Calu3 (cell line): ENCODE measurements at regions not wholly inside any gene's neighbourhood (a gene's known extent, or its start where the extent isn't known, plus 50 kb on each side); places are given as distances from the start of the nearest gene placed in this dataset.

Experiments used
- BruUV-seq: library from RNA; stranded (reverse); fragments of 400-500 nt; replicated peaks from 2 replicates; lab custom pipeline; 2021; lab: Mats Ljungman, UMichigan
- CTCF ChIA-PET: fragments of 300-600 bp; sonication (Branson Sonifier 250); formaldehyde crosslinking; loops from one replicate; lab custom pipeline; 2022; ENCODE audit warnings: antibody characterized with exemption; lab: Charles Lee
- DNase-seq: peaks from one replicate; pipeline ENCODE4 v3.0.0; 2022
- H3K27ac Mint-ChIP-seq: one replicate; pipeline ENCODE4 v1.8.0; 2022; ENCODE audit warnings: mixed read lengths; ENCODE audit not compliant: unreplicated experiment
- H3K27me3 Mint-ChIP-seq: one replicate; pipeline ENCODE4 v1.8.0; 2022; ENCODE audit warnings: mixed read lengths; ENCODE audit not compliant: unreplicated experiment
- H3K36me3 Mint-ChIP-seq: one replicate; pipeline ENCODE4 v1.8.0; 2022; ENCODE audit warnings: mild to moderate bottlenecking, moderate library complexity, mixed read lengths; ENCODE audit not compliant: insufficient read depth, unreplicated experiment
- H3K4me1 Mint-ChIP-seq: one replicate; pipeline ENCODE4 v1.8.0; 2022; ENCODE audit warnings: mild to moderate bottlenecking, low read depth, mixed read lengths; ENCODE audit not compliant: unreplicated experiment
- H3K4me3 Mint-ChIP-seq: one replicate; pipeline ENCODE4 v1.8.0; 2022; ENCODE audit warnings: mild to moderate bottlenecking, low read depth, moderate library complexity, mixed read lengths; ENCODE audit not compliant: unreplicated experiment
- H3K9me3 Mint-ChIP-seq: one replicate; pipeline ENCODE4 v1.8.0; 2022; ENCODE audit warnings: low read depth, mixed read lengths; ENCODE audit not compliant: unreplicated experiment
- intact Hi-C: fragments of 100-400 bp; cut with micrococcal nuclease; formaldehyde crosslinking; loops from one replicate; pipeline ENCODE4 v1.10.0; 2022; ENCODE audit not compliant: unreplicated experiment
- TF ChIP-seq, protein P1 (sequence below): fragments of 200-600 bp; IDR thresholded peaks from one replicate; pipeline ENCODE4 v1.8.0; 2022; ENCODE audit warnings: antibody characterized with exemption; ENCODE audit not compliant: unreplicated experiment

DNA sequence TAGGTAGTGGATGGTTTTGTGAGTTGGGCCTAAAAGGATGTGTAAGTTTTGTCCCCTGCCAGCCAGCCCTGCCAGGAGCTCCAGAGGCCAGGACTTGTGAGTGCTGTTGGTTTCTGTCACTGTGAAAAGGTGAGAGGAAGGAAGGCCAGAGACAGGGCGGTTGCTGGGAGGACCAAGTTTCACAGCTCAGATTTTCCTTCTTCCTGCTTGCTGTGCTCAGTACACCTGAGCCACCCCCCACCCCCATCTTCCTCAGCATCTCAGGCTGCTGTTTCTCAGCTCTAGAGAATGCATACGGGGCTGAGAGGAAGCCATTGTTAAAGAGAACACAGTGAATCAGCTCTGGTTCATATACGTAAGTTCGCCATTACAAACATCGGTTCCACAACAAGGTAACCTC, 139.9 kb downstream of the BUB3 start:
- no peaks in the 10 kb centered on the region for H3K27me3 Mint-ChIP-seq
- H3K27ac Mint-ChIP-seq, result no peak overlapping the region
- H3K9me3 Mint-ChIP-seq, result peaks cover 3% of the 10 kb centered on the region
- H3K4me3 Mint-ChIP-seq, result no peak overlapping the region
- no peak for DNase-seq
- TF ChIP-seq, protein P1, sequence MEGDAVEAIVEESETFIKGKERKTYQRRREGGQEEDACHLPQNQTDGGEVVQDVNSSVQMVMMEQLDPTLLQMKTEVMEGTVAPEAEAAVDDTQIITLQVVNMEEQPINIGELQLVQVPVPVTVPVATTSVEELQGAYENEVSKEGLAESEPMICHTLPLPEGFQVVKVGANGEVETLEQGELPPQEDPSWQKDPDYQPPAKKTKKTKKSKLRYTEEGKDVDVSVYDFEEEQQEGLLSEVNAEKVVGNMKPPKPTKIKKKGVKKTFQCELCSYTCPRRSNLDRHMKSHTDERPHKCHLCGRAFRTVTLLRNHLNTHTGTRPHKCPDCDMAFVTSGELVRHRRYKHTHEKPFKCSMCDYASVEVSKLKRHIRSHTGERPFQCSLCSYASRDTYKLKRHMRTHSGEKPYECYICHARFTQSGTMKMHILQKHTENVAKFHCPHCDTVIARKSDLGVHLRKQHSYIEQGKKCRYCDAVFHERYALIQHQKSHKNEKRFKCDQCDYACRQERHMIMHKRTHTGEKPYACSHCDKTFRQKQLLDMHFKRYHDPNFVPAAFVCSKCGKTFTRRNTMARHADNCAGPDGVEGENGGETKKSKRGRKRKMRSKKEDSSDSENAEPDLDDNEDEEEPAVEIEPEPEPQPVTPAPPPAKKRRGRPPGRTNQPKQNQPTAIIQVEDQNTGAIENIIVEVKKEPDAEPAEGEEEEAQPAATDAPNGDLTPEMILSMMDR, result no peak
- intact Hi-C loops, result no loop called here
- H3K4me1 Mint-ChIP-seq, result no peaks in the 10 kb centered on the region
- CTCF ChIA-PET, result no interaction called here
- H3K36me3 Mint-ChIP-seq, result no peaks in the 10 kb centered on the region
- no TSS peak for BruUV-seq

GRCh38 chr10:123294886-123295285, 140.7 kb downstream of the BUB3 start:
- Mint-ChIP-seq H3K27me3 (no peaks in the 10 kb centered on the region), H3K9me3 (peaks cover 3% of the 10 kb centered on the region)
- CTCF ChIA-PET, result no interaction called here

DNA sequence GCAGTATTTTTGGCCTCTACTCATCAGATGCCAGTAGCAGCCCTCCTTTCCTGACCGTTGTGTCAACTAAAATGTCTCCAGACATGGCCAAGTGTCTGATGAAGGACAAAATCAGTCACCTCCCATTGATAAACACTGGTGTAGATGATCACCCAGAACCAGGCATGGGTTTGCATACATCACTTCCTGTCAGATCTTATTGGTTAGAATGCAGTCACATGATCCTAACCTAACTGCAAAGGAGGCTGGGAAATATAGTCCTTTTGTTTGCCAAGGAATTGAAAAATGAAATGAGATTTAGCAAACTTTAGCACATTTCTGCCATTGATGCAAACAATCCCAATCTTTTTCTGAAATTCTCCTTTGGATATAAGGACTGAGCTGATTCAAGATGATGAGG, 141.4 kb downstream of the BUB3 start:
- Mint-ChIP-seq H3K4me3 (no peak overlapping the region), H3K36me3 (no peaks in the 10 kb centered on the region), H3K9me3 (peaks cover 3% of the 10 kb centered on the region), H3K27ac (no peak overlapping the region), H3K4me1 (no peaks in the 10 kb centered on the region), H3K27me3 (no peaks in the 10 kb centered on the region)
- CTCF ChIA-PET, result no interaction called here
- TF ChIP-seq, protein P1, result no peak
- no TSS peak for BruUV-seq
- intact Hi-C loops, result no loop called here
- DNase-seq, result no peak

More at GRCh38 chr10:123294886-123295285, 140.7 kb downstream of the BUB3 start:
- H3K27ac Mint-ChIP-seq, result no peak overlapping the region
- DNase-seq, result no peak
- TF ChIP-seq, protein P1, result no peak
- intact Hi-C loops, result no loop called here
- no peaks in the 10 kb centered on the region for H3K36me3 Mint-ChIP-seq
- H3K4me1 Mint-ChIP-seq, result no peaks in the 10 kb centered on the region
- no TSS peak for BruUV-seq
- no peak overlapping the region for H3K4me3 Mint-ChIP-seq

GRCh38 chr10:123297175-123297574, 143.0 kb downstream of the BUB3 start:
- Mint-ChIP-seq H3K4me3 (no peak overlapping the region), H3K9me3 (peaks cover 3% of the 10 kb centered on the region), H3K27ac (no peak overlapping the region), H3K4me1 (no peaks in the 10 kb centered on the region), H3K36me3 (no peaks in the 10 kb centered on the region), H3K27me3 (no peaks in the 10 kb centered on the region)
- CTCF ChIA-PET, result no interaction called here
- intact Hi-C loops, result no loop called here
- DNase-seq, result no peak
- no TSS peak for BruUV-seq
- TF ChIP-seq, protein P1, result no peak
